Trophoblast cell (in vitro differentiated cells and primary cell): ENCODE measurements at regions not wholly inside any gene's neighbourhood (a gene's known extent, or its start where the extent isn't known, plus 50 kb on each side); places are given as distances from the start of the nearest gene placed in this dataset.

Experiments used
- DNase-seq, 2 donors: peaks; one replicate each; pipeline ENCODE4 v3.0.0-alpha.2; 2016
- H2AFZ ChIP-seq: 2 replicates; pipeline ENCODE4 v1.6.1; 2013; ENCODE audit warnings: low read length, moderate library complexity, mild to moderate bottlenecking; ENCODE audit not compliant: insufficient read depth, poor library complexity
- H2AK5ac ChIP-seq: 2 replicates; pipeline ENCODE4 v1.6.1; 2013; ENCODE audit warnings: mild to moderate bottlenecking, low read length
- H2BK120ac ChIP-seq: 2 replicates; pipeline ENCODE4 v1.6.1; 2013; ENCODE audit warnings: low read length, mild to moderate bottlenecking, moderate library complexity; ENCODE audit not compliant: insufficient read depth, poor library complexity
- H2BK12ac ChIP-seq: 2 replicates; pipeline ENCODE4 v1.6.1; 2013; ENCODE audit warnings: mild to moderate bottlenecking, low read length, moderate library complexity
- H2BK5ac ChIP-seq: 2 replicates; pipeline ENCODE4 v1.6.1; 2013; ENCODE audit warnings: low read length, low read depth, moderate library complexity, mild to moderate bottlenecking; ENCODE audit not compliant: poor library complexity
- H3K14ac ChIP-seq: 2 replicates; pipeline ENCODE4 v1.6.1; 2013; ENCODE audit warnings: mild to moderate bottlenecking, low read length
- H3K18ac ChIP-seq: 2 replicates; pipeline ENCODE4 v1.6.1; 2013; ENCODE audit warnings: mild to moderate bottlenecking, low read length
- H3K23ac ChIP-seq: 2 replicates; pipeline ENCODE4 v1.6.1; 2013; ENCODE audit warnings: low read length
- H3K27ac ChIP-seq: 2 replicates; pipeline ENCODE4 v1.5.1; 2013; ENCODE audit warnings: low read depth, mild to moderate bottlenecking, inconsistent platforms, low read length, moderate library complexity
- H3K27me3 ChIP-seq: 2 replicates; pipeline ENCODE4 v1.6.1; 2013; ENCODE audit warnings: inconsistent platforms, mild to moderate bottlenecking, low read length, moderate library complexity; ENCODE audit not compliant: insufficient read depth
- H3K36me3 ChIP-seq, 2 experiments: 1 replicate in 1 of 2; 2 replicates in 1 of 2; pipeline ENCODE4 v1.6.1; 2013; ENCODE audit warnings: low read length in 2 of 2, mild to moderate bottlenecking in 2 of 2, moderate library complexity in 1 of 2; ENCODE audit not compliant: insufficient read depth in 2 of 2, control insufficient read depth in 1 of 2
- H3K4ac ChIP-seq: 2 replicates; pipeline ENCODE4 v1.6.1; 2013; ENCODE audit warnings: low read depth, mild to moderate bottlenecking, low read length, moderate library complexity
- H3K4me1 ChIP-seq, 2 experiments: 1 replicate in 1 of 2; 2 replicates in 1 of 2; pipeline ENCODE4 v1.6.1; 2013; ENCODE audit warnings: low read length in 2 of 2, mild to moderate bottlenecking in 2 of 2, moderate library complexity in 1 of 2; ENCODE audit not compliant: insufficient read depth in 2 of 2, control insufficient read depth in 1 of 2
- H3K4me2 ChIP-seq: 2 replicates; pipeline ENCODE4 v1.6.1; 2013; ENCODE audit warnings: inconsistent platforms, mild to moderate bottlenecking, low read length, moderate library complexity
- H3K4me3 ChIP-seq: 2 replicates; pipeline ENCODE4 v1.5.1; 2013; ENCODE audit warnings: mild to moderate bottlenecking, low read depth, low read length, inconsistent platforms
- H3K79me1 ChIP-seq: one replicate; pipeline ENCODE4 v1.6.1; 2013; ENCODE audit warnings: low read length
- H3K79me2 ChIP-seq: 2 replicates; pipeline ENCODE4 v1.6.1; 2013; ENCODE audit warnings: low read length, mild to moderate bottlenecking; ENCODE audit not compliant: control insufficient read depth, insufficient read depth, poor library complexity
- H3K9ac ChIP-seq: 2 replicates; pipeline ENCODE4 v1.6.1; 2013; ENCODE audit warnings: mild to moderate bottlenecking, low read length
- H3K9me3 ChIP-seq: 2 replicates; pipeline ENCODE4 v1.6.1; 2013; ENCODE audit warnings: low read depth, mild to moderate bottlenecking, control low read depth, inconsistent platforms, low read length; ENCODE audit not compliant: insufficient read depth
- H4K12ac ChIP-seq: 2 replicates; pipeline ENCODE4 v1.6.1; 2013; ENCODE audit warnings: low read depth, mild to moderate bottlenecking, low read length, moderate library complexity
- H4K8ac ChIP-seq: 2 replicates; pipeline ENCODE4 v1.6.1; 2013; ENCODE audit warnings: low read depth, mild to moderate bottlenecking, low read length, moderate library complexity
- H4K91ac ChIP-seq: one replicate; pipeline ENCODE4 v1.6.1; 2013; ENCODE audit warnings: low read depth, mild to moderate bottlenecking, low read length, moderate library complexity
- WGBS: extraction: QIAGEN DNeasy Blood & Tissue Kit; methylation state at CpG from one replicate; pipeline ENCODE4 v1.1.7; 2013; ENCODE audit warnings: missing lambda C conversion rate; ENCODE audit not compliant: insufficient read length, insufficient coverage; ENCODE audit errors: extremely low coverage; 5-methylcytosine and 5-hydroxymethylcytosine counted together

GRCh38 chr7:110397927-110398660 lies 692.8 kb upstream of the LRRN3 start:
- H3K4me3 ChIP-seq, result no peak overlapping the region
- no peak overlapping the region for H2AK5ac ChIP-seq
- no peak overlapping the region for H4K91ac ChIP-seq
- H3K23ac ChIP-seq, result no peak overlapping the region
- no peak overlapping the region for H3K18ac ChIP-seq
- H3K14ac ChIP-seq, result no peak overlapping the region
- H3K9ac ChIP-seq, result no peak overlapping the region
- H4K12ac ChIP-seq, result no peak overlapping the region
- H3K27ac ChIP-seq, result no peak overlapping the region
- H3K4me1 ChIP-seq, result no peaks in the 10 kb centered on the region
- no peaks in the 10 kb centered on the region for H3K9me3 ChIP-seq
- H2BK5ac ChIP-seq, result no peak overlapping the region
- H3K4me2 ChIP-seq, result no peak overlapping the region
- H3K79me1 ChIP-seq, result no peaks in the 10 kb centered on the region
- no peak overlapping the region for H2AFZ ChIP-seq
- no peaks in the 10 kb centered on the region for H3K36me3 ChIP-seq
- H4K8ac ChIP-seq, result no peak overlapping the region
- no peaks in the 10 kb centered on the region for H3K27me3 ChIP-seq
- H2BK120ac ChIP-seq, result no peak overlapping the region
- H2BK12ac ChIP-seq, result no peak overlapping the region
- DNase-seq, result no peak
- no peak overlapping the region for H3K4ac ChIP-seq
- no peaks in the 10 kb centered on the region for H3K79me2 ChIP-seq
- no CpG with 5 or more reads among the region's 6 CpGs for WGBS

GRCh38 chr7:110399421-110399820 lies 691.5 kb upstream of the LRRN3 start:
- no peak overlapping the region for H2AK5ac ChIP-seq
- no peak overlapping the region for H3K27ac ChIP-seq
- no peaks in the 10 kb centered on the region for H3K79me1 ChIP-seq
- H3K4me2 ChIP-seq, result no peak overlapping the region
- H3K23ac ChIP-seq, result no peak overlapping the region
- no peak overlapping the region for H2AFZ ChIP-seq
- H2BK5ac ChIP-seq, result no peak overlapping the region
- H2BK120ac ChIP-seq, result no peak overlapping the region
- no peak overlapping the region for H3K4me3 ChIP-seq
- H4K91ac ChIP-seq, result no peak overlapping the region
- no peak overlapping the region for H3K18ac ChIP-seq
- no peak overlapping the region for H4K8ac ChIP-seq
- no peak overlapping the region for H2BK12ac ChIP-seq
- H3K9me3 ChIP-seq, result no peaks in the 10 kb centered on the region
- no peak overlapping the region for H3K14ac ChIP-seq
- H3K4ac ChIP-seq, result no peak overlapping the region
- no peaks in the 10 kb centered on the region for H3K36me3 ChIP-seq
- no peaks in the 10 kb centered on the region for H3K27me3 ChIP-seq
- DNase-seq, result no peak
- no peaks in the 10 kb centered on the region for H3K4me1 ChIP-seq
- no peaks in the 10 kb centered on the region for H3K79me2 ChIP-seq
- no peak overlapping the region for H4K12ac ChIP-seq
- H3K9ac ChIP-seq, result no peak overlapping the region
- no CpG with 5 or more reads among the region's 2 CpGs for WGBS

GRCh38 chr7:110400411-110400810 lies 690.5 kb upstream of the LRRN3 start:
- Histone ChIP-seq H3K4me1 (no peaks in the 10 kb centered on the region), H2AFZ (no peak overlapping the region), H3K79me1 (no peaks in the 10 kb centered on the region), H3K27me3 (no peaks in the 10 kb centered on the region), H4K91ac (no peak overlapping the region), H2BK12ac (no peak overlapping the region), H3K4ac (no peak overlapping the region), H3K4me3 (no peak overlapping the region), H2AK5ac (no peak overlapping the region), H3K14ac (no peak overlapping the region), H3K23ac (no peak overlapping the region), H3K27ac (no peak overlapping the region), H3K18ac (no peak overlapping the region), H2BK5ac (no peak overlapping the region), H3K36me3 (no peaks in the 10 kb centered on the region), H3K9ac (no peak overlapping the region), H3K4me2 (no peak overlapping the region), H2BK120ac (no peak overlapping the region), H3K9me3 (no peaks in the 10 kb centered on the region), H4K8ac (no peak overlapping the region), H4K12ac (no peak overlapping the region), H3K79me2 (no peaks in the 10 kb centered on the region)
- no CpG with 5 or more reads among the region's 2 CpGs for WGBS
- DNase-seq, result no peak

- Histone ChIP-seq H4K8ac (no peak overlapping the region), H2BK5ac (no peak overlapping the region), H2AK5ac (no peak overlapping the region), H4K91ac (no peak overlapping the region), H3K23ac (no peak overlapping the region), H2AFZ (no peak overlapping the region), H3K4me2 (no peak overlapping the region), H3K36me3 (no peaks in the 10 kb centered on the region), H3K14ac (no peak overlapping the region), H3K79me1 (no peaks in the 10 kb centered on the region), H3K27me3 (no peaks in the 10 kb centered on the region), H3K9me3 (no peaks in the 10 kb centered on the region), H2BK12ac (no peak overlapping the region), H3K9ac (no peak overlapping the region), H4K12ac (no peak overlapping the region), H3K4me1 (no peaks in the 10 kb centered on the region), H3K18ac (no peak overlapping the region), H3K4ac (no peak overlapping the region), H3K27ac (no peak overlapping the region), H2BK120ac (no peak overlapping the region), H3K4me3 (no peak overlapping the region), H3K79me2 (no peaks in the 10 kb centered on the region)
- no peak for DNase-seq
- no CpG with 5 or more reads among the region's 3 CpGs for WGBS
Measured at GRCh38 chr7:110407242-110407641, 683.7 kb upstream of the LRRN3 start.
